Neural cell (in vitro differentiated cells): ENCODE measurements at regions not wholly inside any gene's neighbourhood (a gene's known extent, or its start where the extent isn't known, plus 50 kb on each side); places are given as distances from the start of the nearest gene placed in this dataset.

Experiments used
- CTCF ChIP-seq: fragments of 450-650 bp; IDR thresholded peaks from 2 replicates; pipeline ENCODE4 v1.5.1; 2014; ENCODE audit warnings: antibody characterized with exemption, mild to moderate bottlenecking, moderate library complexity; ENCODE audit not compliant: poor library complexity, severe bottlenecking
- EP300 ChIP-seq: fragments of 450-650 bp; conservative IDR thresholded peaks from 2 replicates; pipeline ENCODE4 v1.6.1; 2014; ENCODE audit warnings: antibody characterized with exemption, mild to moderate bottlenecking, moderate library complexity; ENCODE audit not compliant: poor library complexity, severe bottlenecking
- EZH2 ChIP-seq: fragments of 200-600, 300-800 bp; shearing (Covaris generic), sonication (generic); IDR thresholded peaks from 2 replicates; pipeline ENCODE4 v1.6.1; 2014; ENCODE audit warnings: antibody characterized with exemption, low read length, borderline replicate concordance, mild to moderate bottlenecking; ENCODE audit not compliant: insufficient read depth, poor library complexity, severe bottlenecking
- POLR2AphosphoS5 ChIP-seq: IDR thresholded peaks from 2 replicates; pipeline ENCODE4 v1.6.1; 2012
- RAD21 ChIP-seq: fragments of 450-650 bp; conservative IDR thresholded peaks from 2 replicates; pipeline ENCODE4 v1.6.1; 2014; ENCODE audit warnings: antibody characterized with exemption, mild to moderate bottlenecking, moderate library complexity
- TAF1 ChIP-seq: IDR thresholded peaks from 2 replicates; pipeline ENCODE4 v1.6.1; 2012; ENCODE audit warnings: low read depth
- TF ChIP-seq, protein P1 (sequence below): IDR thresholded peaks from 2 replicates; pipeline ENCODE4 v1.6.1; 2012; ENCODE audit warnings: borderline replicate concordance

DNA sequence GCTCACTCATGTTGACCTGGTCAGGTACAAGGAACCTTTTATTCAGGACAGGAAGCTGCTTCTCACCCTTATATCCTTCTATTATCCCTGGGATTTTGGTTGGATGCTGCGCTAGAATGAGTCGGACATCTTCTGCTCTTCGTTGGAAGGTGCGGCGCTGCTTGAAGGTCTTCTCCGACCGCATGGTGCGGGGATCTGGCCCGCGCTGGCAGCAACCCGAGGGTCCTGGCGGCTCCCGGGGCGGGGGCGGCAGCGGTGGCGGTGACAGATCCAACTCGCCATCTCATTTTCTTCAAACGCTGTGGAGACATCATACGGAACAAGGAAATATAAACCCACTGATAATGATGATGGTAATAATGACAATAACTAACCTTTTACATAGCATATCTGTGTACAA is 126.3 kb downstream of the ATXN7L3B start:
- TF ChIP-seq CTCF (no peak), EZH2 (no peak), TAF1 (no peak), RAD21 (no peak), POLR2AphosphoS5 (no peak), EP300 (no peak)
- TF ChIP-seq, protein P1, sequence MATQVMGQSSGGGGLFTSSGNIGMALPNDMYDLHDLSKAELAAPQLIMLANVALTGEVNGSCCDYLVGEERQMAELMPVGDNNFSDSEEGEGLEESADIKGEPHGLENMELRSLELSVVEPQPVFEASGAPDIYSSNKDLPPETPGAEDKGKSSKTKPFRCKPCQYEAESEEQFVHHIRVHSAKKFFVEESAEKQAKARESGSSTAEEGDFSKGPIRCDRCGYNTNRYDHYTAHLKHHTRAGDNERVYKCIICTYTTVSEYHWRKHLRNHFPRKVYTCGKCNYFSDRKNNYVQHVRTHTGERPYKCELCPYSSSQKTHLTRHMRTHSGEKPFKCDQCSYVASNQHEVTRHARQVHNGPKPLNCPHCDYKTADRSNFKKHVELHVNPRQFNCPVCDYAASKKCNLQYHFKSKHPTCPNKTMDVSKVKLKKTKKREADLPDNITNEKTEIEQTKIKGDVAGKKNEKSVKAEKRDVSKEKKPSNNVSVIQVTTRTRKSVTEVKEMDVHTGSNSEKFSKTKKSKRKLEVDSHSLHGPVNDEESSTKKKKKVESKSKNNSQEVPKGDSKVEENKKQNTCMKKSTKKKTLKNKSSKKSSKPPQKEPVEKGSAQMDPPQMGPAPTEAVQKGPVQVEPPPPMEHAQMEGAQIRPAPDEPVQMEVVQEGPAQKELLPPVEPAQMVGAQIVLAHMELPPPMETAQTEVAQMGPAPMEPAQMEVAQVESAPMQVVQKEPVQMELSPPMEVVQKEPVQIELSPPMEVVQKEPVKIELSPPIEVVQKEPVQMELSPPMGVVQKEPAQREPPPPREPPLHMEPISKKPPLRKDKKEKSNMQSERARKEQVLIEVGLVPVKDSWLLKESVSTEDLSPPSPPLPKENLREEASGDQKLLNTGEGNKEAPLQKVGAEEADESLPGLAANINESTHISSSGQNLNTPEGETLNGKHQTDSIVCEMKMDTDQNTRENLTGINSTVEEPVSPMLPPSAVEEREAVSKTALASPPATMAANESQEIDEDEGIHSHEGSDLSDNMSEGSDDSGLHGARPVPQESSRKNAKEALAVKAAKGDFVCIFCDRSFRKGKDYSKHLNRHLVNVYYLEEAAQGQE, result no peak
